Left renal pelvis (tissue), 4 donors: ENCODE measurements at regions not wholly inside any gene's neighbourhood (a gene's known extent, or its start where the extent isn't known, plus 50 kb on each side); places are given as distances from the start of the nearest gene placed in this dataset.
"Not testable (repeated sequence)": the region's sequence is repeated elsewhere in the genome, so short reads cannot be mapped to it uniquely, and the experiment has no call there.

Source experiments
- DNase-seq, 4 donors: peaks; one replicate each; pipeline ENCODE4 v3.0.0-alpha.2; 2013; ENCODE audit warnings: low read depth in 4 of 4, low spot score in 3 of 4

- DNase-seq = no peak
Measured at GRCh38 chr5:94102849-94103248, 361.4 kb upstream of the POU5F2 start.

- not testable (repeated sequence) for DNase-seq
Measured at GRCh38 chr5:94097384-94097783, 356.0 kb upstream of the POU5F2 start.

GRCh38 chr5:94094793-94095441 lies 353.5 kb upstream of the POU5F2 start:
- no peak for DNase-seq

- no peak for DNase-seq
Measured at GRCh38 chr5:94093300-94093699, 351.9 kb upstream of the POU5F2 start.

GRCh38 chr5:94086635-94087034 lies 345.2 kb upstream of the POU5F2 start:
- not testable (repeated sequence) for DNase-seq

GRCh38 chr5:94086194-94086593 lies 344.8 kb upstream of the POU5F2 start:
- DNase-seq = no peak

- DNase-seq = no peak
Measured at GRCh38 chr5:94082405-94082804, 341.0 kb upstream of the POU5F2 start.

- no peak for DNase-seq
Measured at GRCh38 chr5:94081088-94081487, 339.7 kb upstream of the POU5F2 start.

GRCh38 chr5:94080390-94080789 lies 339.0 kb upstream of the POU5F2 start:
- no peak for DNase-seq

- DNase-seq = no peak
Measured at GRCh38 chr5:94072116-94072515, 330.7 kb upstream of the POU5F2 start.

- no peak for DNase-seq
Measured at GRCh38 chr5:94066437-94067207, 325.2 kb upstream of the POU5F2 start.

GRCh38 chr5:94064025-94064424 lies 322.6 kb upstream of the POU5F2 start:
- no peak for DNase-seq

- DNase-seq = no peak
Measured at GRCh38 chr5:94057655-94058054, 316.3 kb upstream of the POU5F2 start.

- no peak for DNase-seq
Measured at GRCh38 chr5:94057217-94057616, 315.8 kb upstream of the POU5F2 start.

- DNase-seq = not testable (repeated sequence)
Measured at GRCh38 chr5:94049307-94049922, 308.0 kb upstream of the POU5F2 start.

- DNase-seq = no peak
Measured at GRCh38 chr5:94045839-94046782, 304.7 kb upstream of the POU5F2 start.

GRCh38 chr5:94043311-94043710 lies 301.9 kb upstream of the POU5F2 start:
- no peak for DNase-seq

- no peak for DNase-seq
Measured at GRCh38 chr5:94040591-94041148, 299.3 kb upstream of the POU5F2 start.

GRCh38 chr5:94039101-94039500 lies 297.7 kb upstream of the POU5F2 start:
- DNase-seq = no peak

- DNase-seq = no peak
Measured at GRCh38 chr5:94031631-94032030, 290.2 kb upstream of the POU5F2 start.
